Lower lobe of right lung (tissue), 2 donors: ENCODE measurements at regions not wholly inside any gene's neighbourhood (a gene's known extent, or its start where the extent isn't known, plus 50 kb on each side); places are given as distances from the start of the nearest gene placed in this dataset.

Experiments used
- ATAC-seq, 2 donors: fragments of 200-7000 bp; cut with Tn5 transposase; one replicate each; pipeline ENCODE4 v1.9.1; 2020 to 2022; ENCODE audit warnings: mild to moderate bottlenecking in 2 of 2, moderate library complexity in 2 of 2
- DNase-seq: peaks from one replicate; pipeline ENCODE4 v3.0.0-alpha.2; 2020
- H3K27ac ChIP-seq: fragments of 200-600 bp; one replicate; pipeline ENCODE4 v1.8.0; 2022
- H3K27me3 ChIP-seq: fragments of 200-600 bp; one replicate; pipeline ENCODE4 v1.8.0; 2022; ENCODE audit warnings: low read depth
- H3K36me3 ChIP-seq: fragments of 200-600 bp; one replicate; pipeline ENCODE4 v1.8.0; 2022; ENCODE audit warnings: mild to moderate bottlenecking
- H3K4me1 ChIP-seq: fragments of 200-600 bp; one replicate; pipeline ENCODE4 v1.8.0; 2022
- H3K4me3 ChIP-seq: fragments of 200-600 bp; one replicate; pipeline ENCODE4 v1.8.0; 2022; ENCODE audit warnings: mild to moderate bottlenecking
- H3K9me3 ChIP-seq: fragments of 200-600 bp; one replicate; pipeline ENCODE4 v1.8.0; 2022
- intact Hi-C: fragments of 100-400 bp; cut with DNase I; formaldehyde crosslinking; loops from one replicate; pipeline ENCODE4 v1.11.0; 2022
- TF ChIP-seq, protein P1 (sequence below): fragments of 200-600 bp; IDR thresholded peaks from one replicate; pipeline ENCODE4 v1.8.0; 2022; ENCODE audit warnings: antibody characterized with exemption, mild to moderate bottlenecking
- donor health status: DM: no; HTN: yes; CAD: no; lungs with severe emphysema.

DNA sequence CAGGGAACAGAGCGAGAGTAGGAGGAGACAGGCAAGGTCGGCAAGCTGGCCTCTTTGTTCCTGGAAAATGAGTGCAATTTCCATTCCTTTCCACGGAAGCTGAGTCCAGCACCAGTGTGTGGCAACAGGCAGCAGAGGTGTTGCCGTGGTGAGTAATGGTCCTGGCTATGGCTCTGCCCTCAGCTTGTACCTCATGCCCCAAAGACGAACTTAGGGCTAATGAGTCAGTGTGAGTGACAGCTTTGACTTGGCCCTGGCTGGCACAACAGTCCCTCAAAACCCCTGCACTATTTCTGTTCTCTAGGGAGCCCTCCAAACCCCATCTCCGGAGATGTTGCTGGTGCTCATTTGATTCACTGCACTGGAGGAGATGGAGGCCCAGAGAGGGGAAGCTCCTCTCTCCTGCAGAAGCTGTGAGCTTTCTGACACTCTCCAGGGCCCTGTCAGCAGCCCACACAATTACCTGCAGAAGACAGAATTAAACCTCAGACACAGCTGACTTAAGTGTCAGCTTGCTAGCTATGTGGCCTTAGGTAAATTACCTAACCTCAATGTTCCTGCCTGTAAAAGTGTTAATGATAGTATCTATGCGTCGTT is 129.9 kb downstream of the TMEM132E start:
- Histone ChIP-seq H3K4me3 (no peak overlapping the region), H3K4me1 (no peaks in the 10 kb centered on the region), H3K9me3 (no peaks in the 10 kb centered on the region), H3K27me3 (peaks cover 4% of the 10 kb centered on the region), H3K36me3 (no peaks in the 10 kb centered on the region), H3K27ac (no peak overlapping the region)
- no peak for ATAC-seq
- TF ChIP-seq, protein P1, sequence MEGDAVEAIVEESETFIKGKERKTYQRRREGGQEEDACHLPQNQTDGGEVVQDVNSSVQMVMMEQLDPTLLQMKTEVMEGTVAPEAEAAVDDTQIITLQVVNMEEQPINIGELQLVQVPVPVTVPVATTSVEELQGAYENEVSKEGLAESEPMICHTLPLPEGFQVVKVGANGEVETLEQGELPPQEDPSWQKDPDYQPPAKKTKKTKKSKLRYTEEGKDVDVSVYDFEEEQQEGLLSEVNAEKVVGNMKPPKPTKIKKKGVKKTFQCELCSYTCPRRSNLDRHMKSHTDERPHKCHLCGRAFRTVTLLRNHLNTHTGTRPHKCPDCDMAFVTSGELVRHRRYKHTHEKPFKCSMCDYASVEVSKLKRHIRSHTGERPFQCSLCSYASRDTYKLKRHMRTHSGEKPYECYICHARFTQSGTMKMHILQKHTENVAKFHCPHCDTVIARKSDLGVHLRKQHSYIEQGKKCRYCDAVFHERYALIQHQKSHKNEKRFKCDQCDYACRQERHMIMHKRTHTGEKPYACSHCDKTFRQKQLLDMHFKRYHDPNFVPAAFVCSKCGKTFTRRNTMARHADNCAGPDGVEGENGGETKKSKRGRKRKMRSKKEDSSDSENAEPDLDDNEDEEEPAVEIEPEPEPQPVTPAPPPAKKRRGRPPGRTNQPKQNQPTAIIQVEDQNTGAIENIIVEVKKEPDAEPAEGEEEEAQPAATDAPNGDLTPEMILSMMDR = no peak
- DNase-seq = no peak
- intact Hi-C loops = no loop called here

DNA sequence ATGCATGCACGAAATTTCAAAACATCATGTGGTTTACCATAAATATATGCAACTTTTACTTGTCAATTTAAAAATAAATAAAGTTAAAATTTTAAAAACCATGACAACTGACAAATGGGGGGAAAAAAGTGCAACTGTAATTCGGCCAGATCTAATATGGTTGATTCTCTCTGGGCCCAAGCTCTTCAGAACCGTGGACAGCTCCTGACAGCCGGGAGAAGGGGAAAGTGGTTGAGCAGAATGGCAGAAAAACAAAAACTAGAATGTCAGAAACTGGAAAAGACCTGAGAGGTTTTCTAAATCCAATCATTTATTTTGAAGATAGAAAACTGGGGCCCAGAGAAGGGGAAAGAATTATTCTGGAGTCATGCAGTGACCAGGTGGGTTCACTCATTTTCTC is 126.6 kb downstream of the TMEM132E start:
- Histone ChIP-seq H3K27me3 (peaks cover 8% of the 10 kb centered on the region), H3K4me1 (no peaks in the 10 kb centered on the region), H3K36me3 (no peaks in the 10 kb centered on the region), H3K4me3 (no peak overlapping the region), H3K27ac (no peak overlapping the region), H3K9me3 (no peaks in the 10 kb centered on the region)
- ATAC-seq = no peak
- intact Hi-C loops = no loop called here
- TF ChIP-seq, protein P1 = no peak
- DNase-seq = no peak

DNA sequence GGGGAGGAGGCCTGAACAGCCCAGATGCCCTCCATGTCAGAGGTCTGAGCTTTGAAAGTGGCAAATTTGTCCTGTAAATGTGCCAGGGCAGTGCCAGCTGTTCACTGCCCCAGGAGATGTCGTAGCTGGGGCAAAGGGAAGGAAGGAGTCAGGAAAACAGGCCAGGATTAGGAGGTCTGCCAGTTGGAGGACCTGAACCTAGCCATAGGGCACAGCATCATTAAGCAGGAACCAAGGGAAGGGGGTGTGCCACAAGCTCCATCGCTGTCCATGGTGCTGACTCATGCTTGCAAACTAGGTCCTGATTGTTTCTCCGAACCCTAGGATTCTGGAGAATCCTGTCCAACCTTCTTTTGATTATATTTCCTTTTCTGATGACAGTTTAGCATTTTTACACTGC is 124.2 kb downstream of the TMEM132E start:
- Histone ChIP-seq H3K4me3 (no peak overlapping the region), H3K36me3 (no peaks in the 10 kb centered on the region), H3K4me1 (no peaks in the 10 kb centered on the region), H3K27ac (no peak overlapping the region), H3K9me3 (no peaks in the 10 kb centered on the region), H3K27me3 (peaks cover 4% of the 10 kb centered on the region)
- TF ChIP-seq, protein P1 = no peak
- DNase-seq = no peak
- intact Hi-C loops = no loop called here
- ATAC-seq = no peak

DNA sequence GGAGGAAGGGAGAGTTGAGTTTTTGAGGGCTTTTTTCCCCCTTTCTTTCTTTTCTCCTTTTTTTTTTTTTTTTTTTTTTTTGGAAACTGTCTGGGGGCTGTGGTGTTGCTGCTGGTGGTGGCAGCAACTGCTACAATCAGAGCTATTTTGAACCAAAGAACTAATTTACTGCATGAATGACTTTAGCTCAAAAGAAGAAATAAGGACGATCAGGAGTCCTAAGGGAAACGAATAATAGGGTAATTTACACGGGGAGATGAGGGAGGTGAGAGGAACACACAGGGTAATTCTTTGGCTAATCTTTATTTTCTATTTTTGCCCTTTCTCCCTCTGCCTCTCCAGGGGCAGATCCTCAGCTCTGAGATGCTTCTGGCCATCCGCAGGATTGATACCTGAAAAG is 119.8 kb downstream of the TMEM132E start:
- Histone ChIP-seq H3K27me3 (peaks cover 4% of the 10 kb centered on the region), H3K9me3 (no peaks in the 10 kb centered on the region), H3K4me3 (no peak overlapping the region), H3K27ac (no peak overlapping the region), H3K36me3 (no peaks in the 10 kb centered on the region), H3K4me1 (no peaks in the 10 kb centered on the region)
- intact Hi-C loops = no loop called here
- no peak for DNase-seq
- ATAC-seq = no peak
- TF ChIP-seq, protein P1 = no peak

DNA sequence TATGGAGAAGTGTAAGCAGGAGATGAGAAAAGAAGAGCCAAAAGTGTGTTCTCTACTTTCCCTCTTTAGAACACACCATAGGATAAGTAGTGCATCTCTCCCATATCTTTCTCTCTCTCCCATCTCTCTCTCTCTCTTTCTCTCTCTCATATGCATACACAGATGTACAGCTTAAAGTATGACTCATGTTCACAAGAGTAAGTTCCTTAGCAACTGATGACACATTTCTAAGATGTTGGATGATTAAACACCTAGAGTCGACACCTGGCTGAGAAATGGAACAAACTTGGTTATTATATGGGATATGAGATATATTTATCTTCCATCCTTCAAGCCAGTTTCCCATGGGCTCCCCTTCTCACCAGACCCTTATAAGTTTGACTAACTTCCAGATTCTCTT is 113.5 kb downstream of the TMEM132E start:
- Histone ChIP-seq H3K27ac (no peak overlapping the region), H3K4me3 (no peak overlapping the region), H3K27me3 (peaks cover 10% of the 10 kb centered on the region), H3K4me1 (no peaks in the 10 kb centered on the region), H3K36me3 (no peaks in the 10 kb centered on the region), H3K9me3 (no peaks in the 10 kb centered on the region)
- TF ChIP-seq, protein P1 = no peak
- ATAC-seq (no peak), DNase-seq (no peak)
- intact Hi-C loops = no loop called here
